Activated CD4-positive, alpha-beta T cell treated with anti-CD3 and anti-CD28 coated beads, Interleukin-2, amount 10 ng/mL, durations not matched to agents 7 days and 5 days (primary cell): ENCODE measurements at regions not wholly inside any gene's neighbourhood (a gene's known extent, or its start where the extent isn't known, plus 50 kb on each side); places are given as distances from the start of the nearest gene placed in this dataset.
"Not testable (repeated sequence)": the region's sequence is repeated elsewhere in the genome, so short reads cannot be mapped to it uniquely, and the experiment has no call there.

ENCODE experiments used
- CTCF ChIA-PET: fragments of 350-600 bp; sonication (Branson Sonifier 250); formaldehyde crosslinking; loops from one replicate; lab custom pipeline; 2021; ENCODE audit warnings: antibody characterized with exemption; lab: Charles Lee
- POLR2A ChIA-PET: fragments of 350-600 bp; sonication (Branson Sonifier 250); formaldehyde crosslinking; loops from one replicate; lab custom pipeline; 2021; ENCODE audit warnings: antibody characterized with exemption; lab: Charles Lee
- DNase-seq: peaks from one replicate; pipeline ENCODE4 v3.0.0-alpha.2; 2020
- H3K27ac Mint-ChIP-seq: one replicate; pipeline ENCODE4 v1.8.0; 2021; ENCODE audit warnings: mild to moderate bottlenecking, moderate library complexity, mixed read lengths
- H3K27me3 Mint-ChIP-seq: one replicate; pipeline ENCODE4 v1.8.0; 2021; ENCODE audit warnings: mixed read lengths
- H3K36me3 Mint-ChIP-seq: one replicate; pipeline ENCODE4 v1.8.0; 2021; ENCODE audit warnings: low read depth, mixed read lengths
- H3K4me1 Mint-ChIP-seq: one replicate; pipeline ENCODE4 v1.8.0; 2021; ENCODE audit warnings: mixed read lengths
- H3K4me3 Mint-ChIP-seq: one replicate; pipeline ENCODE4 v1.8.0; 2021; ENCODE audit warnings: mild to moderate bottlenecking, moderate library complexity, mixed read lengths
- H3K9me3 Mint-ChIP-seq: one replicate; pipeline ENCODE4 v1.8.0; 2021; ENCODE audit warnings: mixed read lengths

- H3K27ac Mint-ChIP-seq = no peak overlapping the region
- no peak overlapping the region for H3K4me3 Mint-ChIP-seq
- CTCF ChIA-PET = interaction anchor here (0.6 to 1.4 kb wide), 2 partner anchors 8 to 165 kb away, joined by 3 read pairs; no protein-coding TSS in a partner anchor
- peaks cover 10% of the 10 kb centered on the region for H3K36me3 Mint-ChIP-seq
- H3K4me1 Mint-ChIP-seq = peaks cover 19% of the 10 kb centered on the region
- no peaks in the 10 kb centered on the region for H3K9me3 Mint-ChIP-seq
- no peaks in the 10 kb centered on the region for H3K27me3 Mint-ChIP-seq
- no peak for DNase-seq
- POLR2A ChIA-PET = no interaction called here
Measured at GRCh38 chr3:48068886-48069285, 52.7 kb upstream of the MAP4 start.

- H3K27ac Mint-ChIP-seq, H3K9me3 Mint-ChIP-seq, DNase-seq, POLR2A ChIA-PET, H3K4me3 Mint-ChIP-seq, H3K27me3 Mint-ChIP-seq: not testable (repeated sequence)
- Mint-ChIP-seq H3K4me1 (peaks cover 25% of the 10 kb centered on the region), H3K36me3 (peaks cover 10% of the 10 kb centered on the region)
- CTCF ChIA-PET = interaction anchor here (0.6 to 1.4 kb wide), 3 partner anchors 9 to 165 kb away, joined by 3 read pairs; no protein-coding TSS in a partner anchor
Measured at GRCh38 chr3:48068320-48068719, 52.1 kb upstream of the MAP4 start.

GRCh38 chr3:48067271-48067670, 51.1 kb upstream of the MAP4 start:
- Mint-ChIP-seq H3K4me1 (peaks cover 24% of the 10 kb centered on the region), H3K27me3 (no peaks in the 10 kb centered on the region), H3K9me3 (no peaks in the 10 kb centered on the region), H3K36me3 (peaks cover 13% of the 10 kb centered on the region), H3K4me3 (no peak overlapping the region), H3K27ac (no peak overlapping the region)
- ChIA-PET POLR2A (no interaction called here), CTCF (no interaction called here)
- no peak for DNase-seq
